Activated T-cell treated with anti-CD3 and anti-CD28 coated beads, Interleukin-2, amount 50 U/mL, for 1 hour (primary cell): ENCODE measurements at regions not wholly inside any gene's neighbourhood (a gene's known extent, or its start where the extent isn't known, plus 50 kb on each side); places are given as distances from the start of the nearest gene placed in this dataset.

Source experiments
- DNase-seq: peaks from one replicate; pipeline ENCODE4 v3.0.0-alpha.2; 2020

- DNase-seq = no peak
Measured at GRCh38 chr12:60935981-60936761, 1324.0 kb upstream of the USP15 start.

- DNase-seq = no peak
Measured at GRCh38 chr12:60947533-60947932, 1312.7 kb upstream of the USP15 start.

GRCh38 chr12:60967128-60967527 lies 1293.1 kb upstream of the USP15 start:
- no peak for DNase-seq

- DNase-seq = no peak
Measured at GRCh38 chr12:60977966-60978365, 1282.2 kb upstream of the USP15 start.

- DNase-seq = no peak
Measured at GRCh38 chr12:60980558-60980957, 1279.6 kb upstream of the USP15 start.

- no peak for DNase-seq
Measured at GRCh38 chr12:60981473-60981872, 1278.7 kb upstream of the USP15 start.

GRCh38 chr12:60992087-60992486 lies 1268.1 kb upstream of the USP15 start:
- no peak for DNase-seq

GRCh38 chr12:60995256-60995825 lies 1264.9 kb upstream of the USP15 start:
- no peak for DNase-seq

GRCh38 chr12:60997869-60998378 lies 1262.3 kb upstream of the USP15 start:
- DNase-seq = no peak

GRCh38 chr12:61009192-61009591 lies 1251.0 kb upstream of the USP15 start:
- DNase-seq = no peak

GRCh38 chr12:61011767-61012423 lies 1248.3 kb upstream of the USP15 start:
- DNase-seq = no peak

GRCh38 chr12:61018571-61018970 lies 1241.6 kb upstream of the USP15 start:
- no peak for DNase-seq

GRCh38 chr12:61023231-61023630 lies 1237.0 kb upstream of the USP15 start:
- no peak for DNase-seq

- DNase-seq = no peak
Measured at GRCh38 chr12:61029516-61029915, 1230.7 kb upstream of the USP15 start.

- DNase-seq = no peak
Measured at GRCh38 chr12:61037792-61038191, 1222.4 kb upstream of the USP15 start.

- no peak for DNase-seq
Measured at GRCh38 chr12:61043838-61044237, 1216.4 kb upstream of the USP15 start.

- DNase-seq = no peak
Measured at GRCh38 chr12:61044766-61045165, 1215.4 kb upstream of the USP15 start.

- no peak for DNase-seq
Measured at GRCh38 chr12:61070640-61071414, 1189.4 kb upstream of the USP15 start.

GRCh38 chr12:61072717-61073116 lies 1187.5 kb upstream of the USP15 start:
- DNase-seq = no peak

- DNase-seq = no peak
Measured at GRCh38 chr12:61095111-61095510, 1165.1 kb upstream of the USP15 start.

GRCh38 chr12:61098031-61098580 lies 1162.1 kb upstream of the USP15 start:
- DNase-seq = no peak

GRCh38 chr12:61107118-61107517 lies 1153.1 kb upstream of the USP15 start:
- no peak for DNase-seq

GRCh38 chr12:61111218-61111617 lies 1149.0 kb upstream of the USP15 start:
- no peak for DNase-seq
